ENCODE measurements at regions not wholly inside any gene's neighbourhood (a gene's known extent, or its start where the extent isn't known, plus 50 kb on each side); places are given as distances from the start of the nearest gene placed in this dataset.

DNA sequence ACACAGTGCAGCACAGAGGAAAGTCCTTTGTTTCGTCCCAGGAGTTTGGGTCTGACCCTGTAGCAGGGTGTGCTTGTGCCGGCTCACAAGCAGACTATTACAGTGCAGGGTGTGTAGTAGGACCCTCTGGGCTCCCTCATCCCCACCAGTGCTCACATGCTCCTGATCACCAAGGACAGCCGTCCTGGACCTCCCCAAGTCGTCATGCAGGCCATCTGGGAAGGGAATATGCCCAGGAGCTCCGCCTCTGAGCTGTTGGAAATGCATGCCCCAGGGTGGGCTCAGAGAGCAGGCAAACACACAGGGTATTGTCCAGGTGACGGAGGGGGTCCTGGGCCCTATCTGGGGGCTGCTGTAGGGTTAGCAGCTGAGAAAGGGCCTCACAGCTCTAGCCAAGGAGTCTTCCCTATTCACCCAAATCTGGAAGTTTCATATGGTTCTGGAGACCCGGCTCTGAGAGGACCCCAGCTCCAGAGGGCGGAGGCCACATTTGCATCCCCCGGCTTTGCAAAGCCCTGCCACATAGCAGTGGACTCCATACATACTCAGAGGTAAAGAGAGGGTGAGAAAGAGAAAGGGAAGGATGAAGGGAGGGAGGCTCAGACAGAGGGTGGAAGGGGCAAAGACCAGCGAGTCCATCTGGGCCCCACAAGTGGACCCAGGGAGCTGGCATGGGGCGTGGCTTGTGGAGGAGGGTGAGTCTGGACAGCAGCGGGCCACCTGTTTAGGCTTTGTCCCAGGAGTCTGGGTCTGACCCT, 53.5 kb upstream of the PPP2R5C start:
- TF ChIP-seq ZFP36 (IDR thresholded peaks at IDR 0.05; ENCODE audit: borderline replicate concordance, partially characterized antibody) (no peak), POLR2A (IDR thresholded peaks at IDR 0.05; ENCODE audit: low read length) (no peak), EP300 (IDR thresholded peaks at IDR 0.05) (no peak)
- TF ChIP-seq, protein P1, sequence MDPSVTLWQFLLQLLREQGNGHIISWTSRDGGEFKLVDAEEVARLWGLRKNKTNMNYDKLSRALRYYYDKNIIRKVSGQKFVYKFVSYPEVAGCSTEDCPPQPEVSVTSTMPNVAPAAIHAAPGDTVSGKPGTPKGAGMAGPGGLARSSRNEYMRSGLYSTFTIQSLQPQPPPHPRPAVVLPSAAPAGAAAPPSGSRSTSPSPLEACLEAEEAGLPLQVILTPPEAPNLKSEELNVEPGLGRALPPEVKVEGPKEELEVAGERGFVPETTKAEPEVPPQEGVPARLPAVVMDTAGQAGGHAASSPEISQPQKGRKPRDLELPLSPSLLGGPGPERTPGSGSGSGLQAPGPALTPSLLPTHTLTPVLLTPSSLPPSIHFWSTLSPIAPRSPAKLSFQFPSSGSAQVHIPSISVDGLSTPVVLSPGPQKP (IDR thresholded peaks at IDR 0.05; ENCODE audit: low read depth, low read length): no peak
- TF ChIP-seq, protein P2, sequence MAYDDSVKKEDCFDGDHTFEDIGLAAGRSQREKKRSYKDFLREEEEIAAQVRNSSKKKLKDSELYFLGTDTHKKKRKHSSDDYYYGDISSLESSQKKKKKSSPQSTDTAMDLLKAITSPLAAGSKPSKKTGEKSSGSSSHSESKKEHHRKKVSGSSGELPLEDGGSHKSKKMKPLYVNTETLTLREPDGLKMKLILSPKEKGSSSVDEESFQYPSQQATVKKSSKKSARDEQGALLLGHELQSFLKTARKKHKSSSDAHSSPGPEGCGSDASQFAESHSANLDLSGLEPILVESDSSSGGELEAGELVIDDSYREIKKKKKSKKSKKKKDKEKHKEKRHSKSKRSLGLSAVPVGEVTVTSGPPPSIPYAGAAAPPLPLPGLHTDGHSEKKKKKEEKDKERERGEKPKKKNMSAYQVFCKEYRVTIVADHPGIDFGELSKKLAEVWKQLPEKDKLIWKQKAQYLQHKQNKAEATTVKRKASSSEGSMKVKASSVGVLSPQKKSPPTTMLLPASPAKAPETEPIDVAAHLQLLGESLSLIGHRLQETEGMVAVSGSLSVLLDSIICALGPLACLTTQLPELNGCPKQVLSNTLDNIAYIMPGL (CRISPR knock-in tag; IDR thresholded peaks at IDR 0.05; ENCODE audit: borderline replicate concordance): no peak
- TF ChIP-seq, protein P3, sequence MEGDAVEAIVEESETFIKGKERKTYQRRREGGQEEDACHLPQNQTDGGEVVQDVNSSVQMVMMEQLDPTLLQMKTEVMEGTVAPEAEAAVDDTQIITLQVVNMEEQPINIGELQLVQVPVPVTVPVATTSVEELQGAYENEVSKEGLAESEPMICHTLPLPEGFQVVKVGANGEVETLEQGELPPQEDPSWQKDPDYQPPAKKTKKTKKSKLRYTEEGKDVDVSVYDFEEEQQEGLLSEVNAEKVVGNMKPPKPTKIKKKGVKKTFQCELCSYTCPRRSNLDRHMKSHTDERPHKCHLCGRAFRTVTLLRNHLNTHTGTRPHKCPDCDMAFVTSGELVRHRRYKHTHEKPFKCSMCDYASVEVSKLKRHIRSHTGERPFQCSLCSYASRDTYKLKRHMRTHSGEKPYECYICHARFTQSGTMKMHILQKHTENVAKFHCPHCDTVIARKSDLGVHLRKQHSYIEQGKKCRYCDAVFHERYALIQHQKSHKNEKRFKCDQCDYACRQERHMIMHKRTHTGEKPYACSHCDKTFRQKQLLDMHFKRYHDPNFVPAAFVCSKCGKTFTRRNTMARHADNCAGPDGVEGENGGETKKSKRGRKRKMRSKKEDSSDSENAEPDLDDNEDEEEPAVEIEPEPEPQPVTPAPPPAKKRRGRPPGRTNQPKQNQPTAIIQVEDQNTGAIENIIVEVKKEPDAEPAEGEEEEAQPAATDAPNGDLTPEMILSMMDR (IDR thresholded peaks at IDR 0.05): no peak
